ENCODE measurements at regions not wholly inside any gene's neighbourhood (a gene's known extent, or its start where the extent isn't known, plus 50 kb on each side); places are given as distances from the start of the nearest gene placed in this dataset.

GRCh38 chr16:65746941-65747340 lies 619.5 kb upstream of the CDH5 start:
- no peak for DNase-seq
- 93 to 95% methylated on average over 4 of the region's 4 CpGs for WGBS, 2 donors
- Histone ChIP-seq H3K27me3 (no peaks in the 10 kb centered on the region), H3K4me1 (no peaks in the 10 kb centered on the region), H3K9me3 (no peaks in the 10 kb centered on the region), H3K27ac (no peak overlapping the region), H3K4me3 (replicated peaks in 1 of 3) (no peak overlapping the region), H3K36me3 (no peaks in the 10 kb centered on the region)
- TF ChIP-seq CTCF (IDR thresholded peaks at IDR 0.05) (no peak), POLR2A (IDR thresholded peaks at IDR 0.05) (no peak)
- intact Hi-C loops (cut with DNase I) = no loop called here

DNA sequence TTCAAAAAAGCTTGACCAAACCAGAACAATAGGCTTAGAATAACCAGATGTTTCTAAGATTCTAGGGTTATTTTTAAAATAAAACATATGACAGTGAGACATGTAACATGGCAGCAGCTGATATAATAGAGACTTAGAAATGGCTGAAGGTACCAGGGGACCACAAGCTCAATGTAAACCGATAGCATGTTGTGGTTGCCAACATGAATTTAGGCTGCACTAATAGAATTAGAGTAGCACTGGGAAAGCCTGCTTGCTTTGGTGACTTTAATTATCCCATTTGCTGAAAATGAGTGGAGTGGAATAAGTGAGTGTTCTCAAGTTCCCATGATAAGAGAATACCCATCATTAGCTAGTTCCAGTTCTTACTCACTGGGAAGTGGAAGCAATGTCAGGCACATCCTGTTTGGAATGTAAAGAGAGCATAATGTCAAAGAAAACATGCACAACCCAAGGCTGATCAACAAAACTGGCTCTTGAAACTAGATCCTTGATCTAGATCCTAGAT lies 621.2 kb upstream of the CDH5 start:
- no peak for TF ChIP-seq POLR2A (IDR thresholded peaks at IDR 0.05)
- no peak for TF ChIP-seq CTCF (IDR thresholded peaks at IDR 0.05)
- no peak for DNase-seq
- 77 to 90% methylated on average over 1 of the region's 1 CpG for WGBS, 2 donors
- intact Hi-C loops (cut with DNase I) = no loop called here
- Histone ChIP-seq H3K27me3 (no peaks in the 10 kb centered on the region), H3K27ac (no peak overlapping the region), H3K4me3 (replicated peaks in 1 of 3) (no peak overlapping the region), H3K9me3 (no peaks in the 10 kb centered on the region), H3K4me1 (no peaks in the 10 kb centered on the region), H3K36me3 (no peaks in the 10 kb centered on the region)

DNA sequence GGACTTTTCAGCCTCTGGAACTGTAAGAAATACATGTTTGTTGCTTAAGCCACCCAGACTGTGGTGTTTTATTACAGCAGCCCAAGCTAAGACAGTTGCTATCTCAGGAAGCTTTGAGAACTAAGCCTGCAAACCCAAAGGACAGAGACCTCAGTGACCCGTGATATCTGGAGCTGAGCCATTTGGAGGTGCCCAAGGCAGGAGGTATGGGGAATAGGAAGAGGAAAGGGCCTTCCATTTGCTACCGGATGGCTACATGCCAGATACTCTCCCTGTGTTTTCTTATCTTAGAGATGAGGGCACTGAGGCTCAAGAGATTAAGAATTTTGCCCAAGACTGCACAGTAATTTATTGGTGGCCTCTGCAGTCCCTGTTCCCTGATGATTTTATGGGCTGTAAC lies 622.1 kb upstream of the CDH5 start:
- Histone ChIP-seq H3K9me3 (no peaks in the 10 kb centered on the region), H3K4me3 (replicated peaks in 1 of 3) (no peak overlapping the region), H3K27me3 (no peaks in the 10 kb centered on the region), H3K4me1 (no peaks in the 10 kb centered on the region), H3K27ac (no peak overlapping the region), H3K36me3 (no peaks in the 10 kb centered on the region)
- WGBS, 2 donors = 20 to 48% methylated on average over 2 of the region's 2 CpGs
- DNase-seq = no peak
- intact Hi-C loops (cut with DNase I) = no loop called here
- TF ChIP-seq CTCF (IDR thresholded peaks at IDR 0.05) = no peak
- no peak for TF ChIP-seq POLR2A (IDR thresholded peaks at IDR 0.05)

DNA sequence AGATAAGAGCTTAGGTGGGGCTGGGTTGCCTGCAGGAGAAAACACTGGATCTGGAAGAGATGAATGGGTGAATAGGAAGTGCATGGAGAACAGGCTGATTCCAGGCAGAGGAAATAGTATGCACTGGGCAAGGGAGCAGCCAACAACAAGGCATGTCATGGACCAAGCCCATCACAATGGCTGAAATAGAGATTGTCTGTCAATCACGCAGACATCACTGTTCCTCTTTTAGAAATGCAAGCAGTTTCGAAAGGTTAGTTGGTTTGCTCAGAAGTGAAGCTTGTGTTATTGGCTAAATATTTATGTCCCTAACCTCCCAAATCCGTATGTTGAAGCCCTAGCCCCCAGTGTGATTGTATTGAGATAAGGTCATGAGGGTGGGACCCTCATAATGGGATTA lies 621.7 kb upstream of the CDH11 start:
- Histone ChIP-seq H3K36me3 (no peaks in the 10 kb centered on the region), H3K27ac (no peak overlapping the region), H3K4me3 (replicated peaks in 1 of 3) (no peak overlapping the region), H3K27me3 (no peaks in the 10 kb centered on the region), H3K9me3 (no peaks in the 10 kb centered on the region), H3K4me1 (no peaks in the 10 kb centered on the region)
- intact Hi-C loops (cut with DNase I) = no loop called here
- 94 to 97% methylated on average over 3 of the region's 3 CpGs for WGBS, 2 donors
- TF ChIP-seq POLR2A (IDR thresholded peaks at IDR 0.05) (no peak), CTCF (IDR thresholded peaks at IDR 0.05) (no peak)
- no peak for DNase-seq

- Histone ChIP-seq H3K9me3 (no peaks in the 10 kb centered on the region), H3K36me3 (no peaks in the 10 kb centered on the region), H3K27me3 (no peaks in the 10 kb centered on the region), H3K4me3 (replicated peaks in 1 of 3) (no peak overlapping the region), H3K27ac (no peak overlapping the region), H3K4me1 (no peaks in the 10 kb centered on the region)
- no peak for TF ChIP-seq CTCF (IDR thresholded peaks at IDR 0.05)
- no peak for TF ChIP-seq POLR2A (IDR thresholded peaks at IDR 0.05)
- no peak for DNase-seq
- intact Hi-C loops (cut with DNase I) = no loop called here
Measured at GRCh38 chr16:65740711-65741110, 618.8 kb upstream of the CDH11 start.
